GM12873 (cell line): ENCODE measurements at regions not wholly inside any gene's neighbourhood (a gene's known extent, or its start where the extent isn't known, plus 50 kb on each side); places are given as distances from the start of the nearest gene placed in this dataset.

ENCODE experiments used
- TF ChIP-seq, protein P1 (sequence below): IDR thresholded peaks from 2 replicates; pipeline ENCODE4 v1.5.1; 2012; ENCODE audit warnings: low read depth, mild to moderate bottlenecking, moderate library complexity, low read length, control low read depth; ENCODE audit not compliant: insufficient read depth; ENCODE audit errors: missing control alignments

DNA sequence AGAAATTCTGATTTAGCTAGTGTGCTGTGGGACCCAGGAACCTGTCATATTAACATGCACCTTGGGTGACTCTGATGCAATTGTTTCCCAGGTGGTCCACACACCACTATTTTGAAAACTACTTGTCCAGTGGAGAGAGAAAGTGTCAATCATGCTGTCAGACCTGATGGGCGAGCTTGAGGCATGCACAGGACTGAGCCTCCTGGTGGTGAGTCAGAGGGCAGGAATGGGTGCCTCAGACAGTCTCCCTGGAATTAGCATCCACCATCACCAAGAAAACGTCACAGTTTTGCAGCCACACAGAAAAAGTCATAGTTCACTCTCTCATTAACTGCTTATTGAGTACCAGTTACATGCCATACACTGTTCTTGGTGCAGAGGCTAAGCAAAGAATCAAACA lies 181.8 kb upstream of the MAOA start:
- TF ChIP-seq, protein P1, sequence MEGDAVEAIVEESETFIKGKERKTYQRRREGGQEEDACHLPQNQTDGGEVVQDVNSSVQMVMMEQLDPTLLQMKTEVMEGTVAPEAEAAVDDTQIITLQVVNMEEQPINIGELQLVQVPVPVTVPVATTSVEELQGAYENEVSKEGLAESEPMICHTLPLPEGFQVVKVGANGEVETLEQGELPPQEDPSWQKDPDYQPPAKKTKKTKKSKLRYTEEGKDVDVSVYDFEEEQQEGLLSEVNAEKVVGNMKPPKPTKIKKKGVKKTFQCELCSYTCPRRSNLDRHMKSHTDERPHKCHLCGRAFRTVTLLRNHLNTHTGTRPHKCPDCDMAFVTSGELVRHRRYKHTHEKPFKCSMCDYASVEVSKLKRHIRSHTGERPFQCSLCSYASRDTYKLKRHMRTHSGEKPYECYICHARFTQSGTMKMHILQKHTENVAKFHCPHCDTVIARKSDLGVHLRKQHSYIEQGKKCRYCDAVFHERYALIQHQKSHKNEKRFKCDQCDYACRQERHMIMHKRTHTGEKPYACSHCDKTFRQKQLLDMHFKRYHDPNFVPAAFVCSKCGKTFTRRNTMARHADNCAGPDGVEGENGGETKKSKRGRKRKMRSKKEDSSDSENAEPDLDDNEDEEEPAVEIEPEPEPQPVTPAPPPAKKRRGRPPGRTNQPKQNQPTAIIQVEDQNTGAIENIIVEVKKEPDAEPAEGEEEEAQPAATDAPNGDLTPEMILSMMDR = peak; percentile 7

DNA sequence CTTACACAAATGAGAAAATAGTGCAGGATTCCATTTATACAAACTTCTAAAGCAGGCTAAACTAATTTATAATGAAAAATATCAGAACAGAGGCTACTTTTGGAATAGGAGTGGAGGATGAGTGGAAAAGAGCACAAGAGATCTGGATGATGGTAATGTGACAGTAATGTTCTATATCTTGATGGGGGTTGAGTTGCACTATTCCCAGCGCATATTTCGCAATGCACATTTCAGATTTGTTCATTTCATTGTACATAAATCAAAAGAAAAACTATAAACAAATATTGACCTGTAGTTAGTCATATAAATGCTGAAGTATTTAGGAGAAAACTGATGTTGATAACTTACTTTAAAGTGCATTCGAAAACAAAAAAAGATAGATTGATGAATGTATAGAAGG lies 177.0 kb upstream of the MAOA start:
- TF ChIP-seq, protein P1 = no peak

DNA sequence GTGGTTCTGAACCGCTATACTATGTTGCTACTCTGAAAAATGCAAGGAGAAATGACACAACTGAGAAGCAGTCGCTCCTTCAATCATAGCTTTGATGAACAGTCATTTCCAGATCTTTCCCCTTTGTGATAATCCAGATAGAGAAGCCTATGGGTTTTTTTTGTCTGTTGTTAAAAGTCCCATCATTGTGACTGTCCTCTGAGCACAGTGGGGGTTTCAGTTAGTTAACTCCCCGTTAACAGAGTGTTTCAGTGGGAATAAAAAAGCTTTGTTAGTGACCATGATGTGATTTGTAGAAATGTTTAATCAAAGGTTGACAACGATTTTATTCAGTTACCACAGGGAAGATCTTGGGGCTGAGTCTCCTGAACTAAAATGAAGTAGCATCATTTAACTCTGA lies 176.2 kb upstream of the MAOA start:
- TF ChIP-seq, protein P1 = no peak

DNA sequence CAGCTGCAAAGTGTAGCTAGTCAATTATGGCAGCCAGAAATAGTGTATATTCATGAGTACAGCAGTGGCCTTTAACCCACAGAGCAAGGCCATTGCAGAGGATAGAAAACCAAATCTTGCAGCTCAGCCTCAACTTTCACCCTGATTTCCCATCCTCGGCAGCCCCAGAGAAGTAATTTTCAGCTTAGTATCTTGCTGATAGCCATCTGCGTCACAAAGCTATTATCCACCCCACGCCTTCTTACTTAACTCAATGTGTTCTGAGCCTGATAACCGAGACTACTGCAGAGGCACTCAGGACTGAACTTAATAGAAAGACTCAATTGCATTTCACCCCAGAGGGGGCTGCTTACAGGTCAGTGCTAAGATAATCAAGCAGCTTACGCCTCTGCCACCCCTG lies 174.5 kb upstream of the MAOA start:
- TF ChIP-seq, protein P1 = no peak

DNA sequence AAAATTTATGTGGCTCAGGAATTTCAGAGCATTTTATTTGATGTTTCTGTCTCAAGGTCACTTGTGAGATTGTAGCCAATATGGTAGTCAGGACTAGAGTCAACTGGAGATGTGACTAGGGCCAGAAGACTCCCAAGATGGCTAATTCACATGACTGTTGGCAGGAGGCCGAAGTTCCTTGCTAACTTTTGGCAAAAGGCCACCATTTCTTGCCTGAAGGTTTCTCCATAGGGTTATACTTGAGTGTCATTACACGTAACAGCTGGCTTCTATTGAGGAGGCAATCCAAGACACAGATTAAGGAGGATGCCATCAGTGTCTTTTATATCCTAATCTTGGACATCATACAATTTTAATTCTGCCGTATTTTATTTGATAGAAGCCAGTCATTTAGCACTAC lies 162.3 kb upstream of the MAOA start:
- TF ChIP-seq, protein P1 = no peak

DNA sequence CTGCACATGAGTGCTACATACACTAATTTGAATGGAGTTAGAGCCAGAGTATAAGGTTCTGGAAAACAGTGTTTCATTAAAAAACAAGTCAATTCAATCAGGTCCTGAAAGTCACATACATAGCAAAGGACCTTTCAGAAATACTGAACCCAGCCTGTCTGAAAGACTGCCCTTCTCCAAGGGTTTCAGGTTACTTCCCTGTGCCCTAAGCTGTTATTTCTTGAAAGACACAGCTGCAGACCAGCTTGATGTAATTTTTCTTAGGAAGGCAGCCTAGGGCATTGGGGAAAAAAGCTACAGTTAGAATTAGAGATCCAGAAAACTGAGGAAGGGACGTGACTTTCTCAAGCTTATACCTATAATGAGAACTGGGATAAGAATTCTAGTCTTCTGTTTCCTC lies 155.9 kb upstream of the MAOA start:
- TF ChIP-seq, protein P1 = no peak

DNA sequence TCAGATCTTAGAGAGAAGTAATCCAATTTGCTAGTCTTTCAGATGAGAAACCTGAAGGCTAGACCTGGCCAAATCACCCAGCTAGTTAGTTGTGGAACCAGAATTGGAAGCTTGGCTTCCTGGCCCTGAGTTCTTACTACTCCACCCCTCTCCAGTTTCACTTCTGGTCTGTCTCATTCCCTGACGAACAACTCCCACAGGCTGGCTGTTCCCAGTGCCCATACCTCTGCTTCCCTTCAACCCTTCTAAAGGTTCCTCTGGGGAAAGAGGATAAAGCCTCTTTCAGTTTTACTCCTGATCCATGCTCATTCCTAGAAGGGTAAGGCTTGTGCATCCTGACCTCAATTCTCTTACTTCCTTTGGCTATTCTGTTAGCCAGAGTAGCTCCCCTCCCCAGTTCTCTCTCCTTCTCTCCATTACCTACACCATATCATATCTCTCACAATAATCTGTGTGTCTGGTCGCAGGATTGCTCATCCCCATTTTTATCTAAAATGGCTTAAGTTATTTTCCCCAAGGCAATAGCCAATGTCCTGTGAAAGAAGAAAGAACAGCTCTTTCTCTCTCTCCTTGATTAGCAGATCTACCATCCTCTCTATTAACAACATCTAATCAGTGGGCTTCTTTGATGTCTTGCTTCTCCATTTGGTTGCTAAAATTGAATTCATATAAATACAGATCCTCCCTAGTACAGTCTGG lies 155.0 kb upstream of the MAOA start:
- TF ChIP-seq, protein P1 = no peak

DNA sequence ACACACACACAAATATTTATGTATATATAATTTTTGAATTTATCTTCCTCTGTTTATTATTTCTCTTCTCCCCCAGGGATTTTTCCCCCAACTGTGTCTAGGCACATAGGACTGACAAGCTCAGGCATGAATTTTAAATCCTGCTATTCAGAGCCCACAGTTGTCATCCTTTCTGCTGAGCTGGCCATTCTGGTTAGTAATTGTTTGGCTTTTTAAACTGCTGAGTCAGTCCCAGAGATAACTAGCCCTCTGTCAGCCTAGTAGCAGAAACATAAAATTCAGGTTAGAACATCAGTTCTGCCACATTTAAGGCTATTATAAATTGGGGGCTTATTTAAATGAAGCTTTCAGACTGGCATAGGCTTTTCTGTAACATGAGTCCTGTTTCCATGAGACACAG lies 151.7 kb upstream of the MAOA start:
- TF ChIP-seq, protein P1 = no peak
